ENCODE measurements at regions not wholly inside any gene's neighbourhood (a gene's known extent, or its start where the extent isn't known, plus 50 kb on each side); places are given as distances from the start of the nearest gene placed in this dataset.
A peak's percentile ranks its signal among the peaks of the same experiment; 100 is the strongest.

GRCh38 chr21:27094184-27094948, 127.5 kb upstream of the ADAMTS5 start:
- ATAC-seq (no peak), FAIRE-seq (no peak), DNase-seq (ENCODE audit: extremely low read depth in 1 of 4, low spot score in 3 of 4) (no peak)
- H3K4me1 ChIP-seq (replicated peaks in 1 of 2; ENCODE audit: control insufficient read depth in 2 of 2, insufficient read depth in 2 of 2, low read length in 2 of 2): no peaks in the 10 kb centered on the region
- ChIA-PET POLR2A (no interaction called here), CTCF (ENCODE audit: low intra/inter-chr PET ratio) (no interaction called here)
- H2AFZ ChIP-seq (ENCODE audit: low read depth, low read length): no peak overlapping the region
- H3K9ac ChIP-seq (ENCODE audit: insufficient read depth in 1 of 2, low read depth in 2 of 2, low read length in 2 of 2): no peak overlapping the region
- no TSS peak for BruUV-seq (replicated peaks)
- H4K20me1 ChIP-seq (replicated peaks; ENCODE audit: control insufficient read depth, insufficient read depth, low read length): no peaks in the 10 kb centered on the region
- in situ Hi-C loops (cut with MboI): no loop called here
- no peaks in the 10 kb centered on the region for H3K27me3 ChIP-seq (ENCODE audit: control insufficient read depth in 2 of 2, insufficient read depth in 2 of 2, low read length in 2 of 2)
- no peaks in the 10 kb centered on the region for H3K9me3 ChIP-seq (replicated peaks; ENCODE audit: control insufficient read depth, insufficient read depth, low read depth, low read length)
- no peaks in the 10 kb centered on the region for H3K9me1 ChIP-seq (ENCODE audit: control insufficient read depth, insufficient read depth, low read length)
- H3K27ac ChIP-seq (ENCODE audit: extremely low read depth, low read depth, low read length): no peak overlapping the region
- intact Hi-C loops (cut with micrococcal nuclease): loop anchor here (10.0 kb wide), 1 partner anchor 800 kb away; no protein-coding TSS in a partner anchor
- no peak overlapping the region for H3K4me2 ChIP-seq (ENCODE audit: insufficient read depth, low read length)
- H3K36me3 ChIP-seq (ENCODE audit: control insufficient read depth, insufficient read depth, low read length): no peaks in the 10 kb centered on the region
- TF ChIP-seq CEBPG (CRISPR knock-in tag; IDR thresholded peaks at IDR 0.05): no peak
- TF ChIP-seq CEBPG (tag; conservative IDR thresholded peaks at IDR 0.05 in 1 of 2, IDR thresholded peaks at IDR 0.05 in 1 of 2): peak in 1 of 2 experiments; percentile 47; a peak in 2 of 4 replicates
- no peak for TF ChIP-seq MXD1 (CRISPR knock-in tag; IDR thresholded peaks at IDR 0.05; ENCODE audit: borderline replicate concordance, poor library complexity, severe bottlenecking)
- TF ChIP-seq RNF2 (IDR thresholded peaks at IDR 0.05): no peak
- no peak for TF ChIP-seq TCFL5 (CRISPR knock-in tag; conservative IDR thresholded peaks at IDR 0.05)
- TF ChIP-seq CBX5 (IDR thresholded peaks at IDR 0.05; ENCODE audit: borderline replicate concordance, low read depth): no peak
- TF ChIP-seq ZNF518B (CRISPR knock-in tag; IDR thresholded peaks at IDR 0.05): no peak
- 2% methylated on average over 5 of the region's 5 CpGs for WGBS (ENCODE audit: insufficient coverage, low coverage, missing lambda C conversion rate)
- H3K4me3 ChIP-seq: no peak overlapping the region
- no peaks in the 10 kb centered on the region for H3K79me2 ChIP-seq (ENCODE audit: control insufficient read depth, insufficient read depth, low read length)
